ENCODE measurements at regions not wholly inside any gene's neighbourhood (a gene's known extent, or its start where the extent isn't known, plus 50 kb on each side); places are given as distances from the start of the nearest gene placed in this dataset.

DNA sequence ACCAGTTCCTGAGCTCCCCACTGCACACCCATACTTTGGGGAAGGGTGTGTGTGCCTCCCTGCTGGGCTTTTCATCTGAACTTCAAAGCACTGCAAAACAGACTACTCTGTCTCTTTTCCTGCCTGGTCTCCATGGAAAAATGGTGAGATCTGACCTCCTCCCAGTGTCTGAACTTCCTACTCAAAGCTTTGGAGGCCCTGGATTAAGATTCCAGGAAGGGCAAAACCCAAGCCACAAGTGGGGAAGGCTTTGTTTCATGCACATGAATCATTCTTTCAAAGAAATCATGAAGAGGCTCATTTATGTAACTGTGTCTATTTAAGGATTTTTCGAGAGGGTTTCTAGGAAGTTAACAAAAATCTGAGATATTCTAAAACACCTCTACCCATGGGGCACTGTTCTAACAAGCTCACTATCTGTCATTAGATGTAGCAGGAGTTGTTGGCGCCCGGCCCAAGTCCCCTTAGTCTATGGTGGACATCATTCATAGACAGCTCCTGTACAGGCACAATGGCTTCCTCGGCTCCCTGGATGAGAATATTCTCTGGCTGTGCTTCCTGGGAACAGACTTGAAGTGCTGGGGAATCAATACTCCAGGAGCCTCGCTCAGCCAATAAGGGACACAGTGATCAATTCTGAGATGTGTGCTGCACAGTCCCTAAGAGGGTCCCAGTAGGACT, 224.0 kb downstream of the KTN1 start:
- TF ChIP-seq POLR2A (IDR thresholded peaks at IDR 0.05; ENCODE audit: low read depth, low read length) (no peak), TAF1 (IDR thresholded peaks at IDR 0.05; ENCODE audit: borderline replicate concordance, low read depth, low read length) (no peak)
